Retinal pigment epithelial cell (primary cell): ENCODE measurements at regions not wholly inside any gene's neighbourhood (a gene's known extent, or its start where the extent isn't known, plus 50 kb on each side); places are given as distances from the start of the nearest gene placed in this dataset.

Experiments used
- DNase-seq: peaks from one replicate; pipeline ENCODE4 v3.0.0-alpha.2; 2010; ENCODE audit warnings: low read depth
- H3K4me3 ChIP-seq: 2 replicates; pipeline ENCODE4 v1.5.1; 2011; ENCODE audit warnings: mild to moderate bottlenecking, low read length, control low read depth, moderate library complexity
- TF ChIP-seq, protein P1 (sequence below): conservative IDR thresholded peaks from 2 replicates; pipeline ENCODE4 v1.5.1; 2011; ENCODE audit warnings: low read depth, low read length, control low read depth, inconsistent platforms

DNA sequence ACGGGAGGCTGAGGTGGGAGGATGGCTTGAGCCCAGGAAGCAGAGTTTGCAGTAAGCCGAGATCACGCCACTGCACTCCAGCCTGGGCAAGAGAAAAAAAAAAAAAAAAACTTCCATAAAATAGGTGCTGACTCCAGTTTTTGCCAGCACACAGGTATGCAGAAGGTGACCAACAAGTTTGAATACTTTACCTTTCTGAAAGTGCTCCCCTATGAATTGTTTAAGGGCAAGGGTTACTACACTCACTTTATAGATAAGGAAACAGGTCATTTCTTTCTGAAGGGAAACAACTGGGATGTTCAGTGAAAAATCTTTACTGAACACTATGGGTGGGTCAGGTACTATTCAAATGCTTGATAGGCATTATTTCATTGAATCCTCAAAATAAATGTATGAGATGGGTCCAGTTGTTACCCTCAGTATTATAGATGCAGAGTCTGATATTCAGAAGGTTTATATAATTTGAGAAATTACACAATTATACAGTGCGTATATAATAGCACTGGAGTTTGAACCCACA, 538.5 kb downstream of the INSC start:
- TF ChIP-seq, protein P1, sequence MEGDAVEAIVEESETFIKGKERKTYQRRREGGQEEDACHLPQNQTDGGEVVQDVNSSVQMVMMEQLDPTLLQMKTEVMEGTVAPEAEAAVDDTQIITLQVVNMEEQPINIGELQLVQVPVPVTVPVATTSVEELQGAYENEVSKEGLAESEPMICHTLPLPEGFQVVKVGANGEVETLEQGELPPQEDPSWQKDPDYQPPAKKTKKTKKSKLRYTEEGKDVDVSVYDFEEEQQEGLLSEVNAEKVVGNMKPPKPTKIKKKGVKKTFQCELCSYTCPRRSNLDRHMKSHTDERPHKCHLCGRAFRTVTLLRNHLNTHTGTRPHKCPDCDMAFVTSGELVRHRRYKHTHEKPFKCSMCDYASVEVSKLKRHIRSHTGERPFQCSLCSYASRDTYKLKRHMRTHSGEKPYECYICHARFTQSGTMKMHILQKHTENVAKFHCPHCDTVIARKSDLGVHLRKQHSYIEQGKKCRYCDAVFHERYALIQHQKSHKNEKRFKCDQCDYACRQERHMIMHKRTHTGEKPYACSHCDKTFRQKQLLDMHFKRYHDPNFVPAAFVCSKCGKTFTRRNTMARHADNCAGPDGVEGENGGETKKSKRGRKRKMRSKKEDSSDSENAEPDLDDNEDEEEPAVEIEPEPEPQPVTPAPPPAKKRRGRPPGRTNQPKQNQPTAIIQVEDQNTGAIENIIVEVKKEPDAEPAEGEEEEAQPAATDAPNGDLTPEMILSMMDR = no peak
- no peak overlapping the region for H3K4me3 ChIP-seq
- DNase-seq = no peak

DNA sequence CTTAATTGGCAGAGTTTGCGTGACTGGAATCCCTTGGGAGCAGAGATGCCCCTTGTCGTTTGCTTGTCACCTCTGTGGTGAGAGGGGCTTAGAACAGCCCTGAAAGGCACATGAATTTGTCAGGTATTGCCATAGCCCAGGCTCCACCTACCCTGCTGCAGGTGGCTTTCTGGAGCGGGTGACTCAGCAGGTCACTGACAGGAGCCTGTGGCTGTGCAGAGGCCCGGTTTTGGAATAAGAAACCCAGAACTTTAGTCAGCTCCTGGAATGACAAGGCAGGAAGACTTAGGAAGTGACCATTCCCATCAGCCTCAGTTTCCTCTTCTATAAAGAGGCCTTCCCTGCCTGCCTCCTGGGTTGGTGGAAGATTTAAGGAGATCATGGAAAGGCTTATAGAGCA, 539.7 kb downstream of the INSC start:
- TF ChIP-seq, protein P1 = no peak
- no peak overlapping the region for H3K4me3 ChIP-seq
- DNase-seq = no peak

DNA sequence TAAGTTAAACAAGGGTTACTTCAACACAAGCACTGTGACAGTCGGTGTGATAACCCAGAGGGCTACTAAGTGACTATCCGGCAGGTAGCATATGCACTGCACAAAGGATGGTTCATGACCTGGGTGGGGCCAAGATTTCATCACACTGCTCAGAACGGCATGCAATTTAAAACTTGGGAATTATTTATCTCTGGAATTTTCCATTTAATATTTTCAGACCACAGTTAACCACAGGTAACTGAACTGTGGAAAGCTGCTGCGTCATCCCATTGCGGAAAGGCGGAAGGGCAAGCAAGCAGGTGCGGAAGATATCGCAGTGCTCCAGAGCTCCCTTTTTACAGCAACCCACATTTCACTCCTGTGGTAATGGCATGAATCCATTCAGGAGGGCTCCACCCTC, 540.8 kb downstream of the INSC start:
- no peak overlapping the region for H3K4me3 ChIP-seq
- TF ChIP-seq, protein P1 = no peak
- no peak for DNase-seq

DNA sequence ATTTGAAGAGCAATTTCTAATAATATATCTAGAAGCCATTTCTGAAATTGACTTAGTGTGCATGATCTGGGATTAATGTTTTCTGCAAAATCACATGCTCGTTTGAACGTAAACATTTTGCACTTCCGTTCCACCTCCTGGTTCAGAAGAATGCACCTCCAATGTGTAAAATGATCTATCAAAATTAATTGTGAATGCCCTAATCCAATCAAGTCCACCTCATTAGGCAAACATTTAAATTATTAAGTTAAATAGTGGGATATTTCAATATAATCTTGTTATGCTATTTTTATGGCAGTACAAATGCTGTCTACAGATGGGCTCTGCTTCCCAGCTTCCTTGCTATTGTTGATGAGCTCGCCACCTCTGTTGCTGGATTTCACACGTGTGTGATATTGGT, 542.5 kb downstream of the INSC start:
- TF ChIP-seq, protein P1 = no peak
- DNase-seq = no peak
- H3K4me3 ChIP-seq = no peak overlapping the region

DNA sequence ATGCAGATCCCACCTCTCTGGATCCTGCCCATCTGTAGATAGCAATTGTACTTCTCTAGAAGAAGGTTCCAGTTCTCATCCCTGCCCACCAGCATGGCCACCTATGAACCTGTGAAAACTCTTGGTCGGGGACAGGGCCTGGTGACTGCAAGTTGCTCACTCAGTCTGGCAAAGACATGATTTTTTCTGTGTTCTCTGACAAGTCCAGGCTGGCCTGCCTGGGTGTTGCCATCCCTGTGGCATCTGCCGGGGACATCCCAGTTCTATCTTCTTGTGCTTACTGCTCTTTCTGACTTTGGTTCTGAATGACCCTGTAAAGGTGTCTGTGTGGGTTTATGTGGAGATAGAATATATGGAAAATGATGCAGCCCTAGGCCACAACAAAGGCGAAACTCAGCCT, 545.8 kb downstream of the INSC start:
- DNase-seq = no peak
- no peak overlapping the region for H3K4me3 ChIP-seq
- TF ChIP-seq, protein P1 = no peak

DNA sequence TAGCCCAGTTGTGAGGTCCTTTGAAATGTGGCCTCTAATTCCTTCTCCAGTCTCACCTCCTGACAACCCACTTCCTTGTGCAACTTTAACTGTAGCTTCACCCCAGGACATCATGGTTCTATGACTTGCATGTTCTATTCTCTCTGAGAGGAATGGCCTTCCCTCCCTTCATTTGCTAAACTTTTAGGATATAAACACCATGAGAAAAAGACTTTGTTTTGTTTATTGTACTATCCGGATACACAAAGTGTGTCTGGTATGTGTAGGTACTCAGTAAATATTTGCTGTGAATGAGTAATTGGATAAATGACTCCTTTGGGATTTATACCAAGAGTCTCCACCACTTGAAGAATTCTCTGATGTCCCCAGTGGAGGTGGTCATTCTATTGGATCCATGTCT, 547.6 kb downstream of the INSC start:
- DNase-seq = no peak
- TF ChIP-seq, protein P1 = no peak
- no peak overlapping the region for H3K4me3 ChIP-seq

DNA sequence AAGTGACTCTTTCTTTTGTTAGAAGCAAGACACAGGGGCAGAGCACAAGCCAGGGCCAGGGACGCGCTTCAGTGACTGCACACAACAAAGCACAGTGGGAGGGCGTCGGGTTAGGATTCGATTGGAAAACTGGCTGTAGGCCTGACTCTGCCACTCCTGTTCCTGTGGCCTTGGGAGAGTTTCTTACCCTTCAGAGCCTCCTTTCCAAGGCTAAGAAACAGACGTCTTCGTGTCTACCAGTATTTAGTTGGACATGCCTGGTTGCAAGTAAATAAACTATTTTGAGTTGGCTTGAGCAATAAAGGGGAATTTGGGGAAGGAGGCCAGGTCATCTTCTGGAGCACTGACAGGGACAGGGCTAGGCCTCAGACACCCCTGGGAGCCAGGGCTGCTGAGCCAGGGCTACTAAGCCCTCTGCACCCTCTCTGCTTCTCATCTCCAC, 549.1 kb downstream of the INSC start:
- no peak for DNase-seq
- TF ChIP-seq, protein P1 = no peak
- no peak overlapping the region for H3K4me3 ChIP-seq
